ENCODE measurements at regions not wholly inside any gene's neighbourhood (a gene's known extent, or its start where the extent isn't known, plus 50 kb on each side); places are given as distances from the start of the nearest gene placed in this dataset.

DNA sequence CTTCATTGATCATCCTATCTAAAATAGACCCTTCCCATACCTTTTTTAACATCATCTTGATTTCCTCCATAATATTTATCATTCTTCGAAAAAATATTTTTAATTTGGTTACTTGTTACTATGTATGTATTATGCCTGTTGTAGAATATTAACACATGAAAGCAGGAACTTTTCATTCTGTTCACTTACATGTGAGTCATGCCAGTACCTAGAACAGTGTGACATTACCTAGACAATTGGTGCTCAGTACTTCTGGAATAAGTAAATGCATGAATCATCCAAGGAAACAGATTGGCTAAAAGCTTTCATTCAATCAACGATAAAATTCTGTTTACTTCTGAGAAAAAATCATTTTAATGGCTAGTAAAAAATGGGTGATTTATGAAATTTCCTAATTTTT is 76.4 kb downstream of the CXXC4 start:
- no peak for DNase-seq
- no peaks in the 10 kb centered on the region for H3K9me2 ChIP-seq (replicated peaks; ENCODE audit: insufficient read depth, low read length)
- no peak overlapping the region for H2AFZ ChIP-seq (ENCODE audit: low read length)
- TF ChIP-seq EZH2phosphoT487 (IDR thresholded peaks at IDR 0.05; ENCODE audit: low read length): no peak
- TF ChIP-seq, protein P1, sequence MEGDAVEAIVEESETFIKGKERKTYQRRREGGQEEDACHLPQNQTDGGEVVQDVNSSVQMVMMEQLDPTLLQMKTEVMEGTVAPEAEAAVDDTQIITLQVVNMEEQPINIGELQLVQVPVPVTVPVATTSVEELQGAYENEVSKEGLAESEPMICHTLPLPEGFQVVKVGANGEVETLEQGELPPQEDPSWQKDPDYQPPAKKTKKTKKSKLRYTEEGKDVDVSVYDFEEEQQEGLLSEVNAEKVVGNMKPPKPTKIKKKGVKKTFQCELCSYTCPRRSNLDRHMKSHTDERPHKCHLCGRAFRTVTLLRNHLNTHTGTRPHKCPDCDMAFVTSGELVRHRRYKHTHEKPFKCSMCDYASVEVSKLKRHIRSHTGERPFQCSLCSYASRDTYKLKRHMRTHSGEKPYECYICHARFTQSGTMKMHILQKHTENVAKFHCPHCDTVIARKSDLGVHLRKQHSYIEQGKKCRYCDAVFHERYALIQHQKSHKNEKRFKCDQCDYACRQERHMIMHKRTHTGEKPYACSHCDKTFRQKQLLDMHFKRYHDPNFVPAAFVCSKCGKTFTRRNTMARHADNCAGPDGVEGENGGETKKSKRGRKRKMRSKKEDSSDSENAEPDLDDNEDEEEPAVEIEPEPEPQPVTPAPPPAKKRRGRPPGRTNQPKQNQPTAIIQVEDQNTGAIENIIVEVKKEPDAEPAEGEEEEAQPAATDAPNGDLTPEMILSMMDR (IDR thresholded peaks at IDR 0.05; ENCODE audit: low read length): no peak
- no peak for TF ChIP-seq EZH2 (optimal IDR thresholded peaks at IDR 0.05; ENCODE audit: low read depth, low read length)
- no peaks in the 10 kb centered on the region for H3K9me3 ChIP-seq (replicated peaks; ENCODE audit: insufficient read depth, low read length)
- no peak overlapping the region for H3K9ac ChIP-seq (ENCODE audit: low read length)
- H3K79me2 ChIP-seq (ENCODE audit: low read length): no peaks in the 10 kb centered on the region
- no peaks in the 10 kb centered on the region for H3K36me3 ChIP-seq (replicated peaks; ENCODE audit: insufficient read depth, low read length)
- no peaks in the 10 kb centered on the region for H3K27me3 ChIP-seq (replicated peaks; ENCODE audit: insufficient read depth, low read length)
- no peak overlapping the region for H3K27ac ChIP-seq (ENCODE audit: low read length)
- no peak overlapping the region for H3K4me3 ChIP-seq (ENCODE audit: low read length)
- no peak overlapping the region for H3K4me2 ChIP-seq (ENCODE audit: low read depth, low read length)
- no peaks in the 10 kb centered on the region for H3F3A ChIP-seq (ENCODE audit: insufficient read depth, low read length)
- no peaks in the 10 kb centered on the region for H3K4me1 ChIP-seq (ENCODE audit: low read length)
- no peaks in the 10 kb centered on the region for H4K20me1 ChIP-seq (ENCODE audit: insufficient read depth, low read length)

- H3K27me3 ChIP-seq (replicated peaks; ENCODE audit: insufficient read depth, low read length): no peaks in the 10 kb centered on the region
- no peak overlapping the region for H3K27ac ChIP-seq (ENCODE audit: low read length)
- no peak overlapping the region for H3K4me2 ChIP-seq (ENCODE audit: low read depth, low read length)
- no peak overlapping the region for H2AFZ ChIP-seq (ENCODE audit: low read length)
- H3K79me2 ChIP-seq (ENCODE audit: low read length): no peaks in the 10 kb centered on the region
- H3K36me3 ChIP-seq (replicated peaks; ENCODE audit: insufficient read depth, low read length): no peaks in the 10 kb centered on the region
- no peak overlapping the region for H3K9ac ChIP-seq (ENCODE audit: low read length)
- H4K20me1 ChIP-seq (ENCODE audit: insufficient read depth, low read length): no peaks in the 10 kb centered on the region
- TF ChIP-seq, protein P1 (IDR thresholded peaks at IDR 0.05; ENCODE audit: low read length): no peak
- no peak for TF ChIP-seq EZH2 (optimal IDR thresholded peaks at IDR 0.05; ENCODE audit: low read depth, low read length)
- TF ChIP-seq EZH2phosphoT487 (IDR thresholded peaks at IDR 0.05; ENCODE audit: low read length): no peak
- H3K9me2 ChIP-seq (replicated peaks; ENCODE audit: insufficient read depth, low read length): no peaks in the 10 kb centered on the region
- no peaks in the 10 kb centered on the region for H3F3A ChIP-seq (ENCODE audit: insufficient read depth, low read length)
- H3K9me3 ChIP-seq (replicated peaks; ENCODE audit: insufficient read depth, low read length): no peaks in the 10 kb centered on the region
- H3K4me1 ChIP-seq (ENCODE audit: low read length): no peaks in the 10 kb centered on the region
- H3K4me3 ChIP-seq (ENCODE audit: low read length): no peak overlapping the region
- DNase-seq: no peak
Measured at GRCh38 chr4:104417357-104417882, 77.3 kb downstream of the CXXC4 start.

- Histone ChIP-seq H3K36me3 (replicated peaks; ENCODE audit: insufficient read depth, low read length) (no peaks in the 10 kb centered on the region), H3K9me2 (replicated peaks; ENCODE audit: insufficient read depth, low read length) (no peaks in the 10 kb centered on the region), H3K4me2 (ENCODE audit: low read depth, low read length) (no peak overlapping the region), H3K9ac (ENCODE audit: low read length) (no peak overlapping the region), H3K4me3 (ENCODE audit: low read length) (no peak overlapping the region), H3K9me3 (replicated peaks; ENCODE audit: insufficient read depth, low read length) (no peaks in the 10 kb centered on the region), H3F3A (ENCODE audit: insufficient read depth, low read length) (no peaks in the 10 kb centered on the region), H3K79me2 (ENCODE audit: low read length) (no peaks in the 10 kb centered on the region), H4K20me1 (ENCODE audit: insufficient read depth, low read length) (no peaks in the 10 kb centered on the region), H2AFZ (ENCODE audit: low read length) (no peak overlapping the region), H3K27ac (ENCODE audit: low read length) (no peak overlapping the region), H3K27me3 (replicated peaks; ENCODE audit: insufficient read depth, low read length) (no peaks in the 10 kb centered on the region), H3K4me1 (ENCODE audit: low read length) (no peaks in the 10 kb centered on the region)
- TF ChIP-seq EZH2phosphoT487 (IDR thresholded peaks at IDR 0.05; ENCODE audit: low read length) (no peak), EZH2 (optimal IDR thresholded peaks at IDR 0.05; ENCODE audit: low read depth, low read length) (no peak)
- TF ChIP-seq, protein P1 (IDR thresholded peaks at IDR 0.05; ENCODE audit: low read length): no peak
- DNase-seq: no peak
Measured at GRCh38 chr4:104416725-104417356, 77.9 kb downstream of the CXXC4 start.

Data from MM.1S (cell line).